H9 (cell line): ENCODE measurements at regions not wholly inside any gene's neighbourhood (a gene's known extent, or its start where the extent isn't known, plus 50 kb on each side); places are given as distances from the start of the nearest gene placed in this dataset.

ENCODE experiments used
- DNase-seq: peaks from one replicate; pipeline ENCODE4 v3.0.0-alpha.2; 2017
- H2AFZ ChIP-seq: one replicate; pipeline ENCODE4 v1.6.1; 2013; ENCODE audit warnings: mild to moderate bottlenecking, low read length, control low read depth, moderate library complexity
- H2AK5ac ChIP-seq: 2 replicates; pipeline ENCODE4 v1.6.1; 2013; ENCODE audit warnings: low read length, control low read depth, mixed read lengths; ENCODE audit not compliant: insufficient read length
- H2BK120ac ChIP-seq: one replicate; pipeline ENCODE4 v1.6.1; 2013; ENCODE audit warnings: low read depth, mild to moderate bottlenecking, low read length, control low read depth, inconsistent platforms; ENCODE audit not compliant: poor library complexity, severe bottlenecking
- H2BK12ac ChIP-seq: 2 replicates; pipeline ENCODE4 v1.6.1; 2013; ENCODE audit warnings: low read length, control low read depth, mixed read lengths, low read depth; ENCODE audit not compliant: insufficient read length
- H2BK15ac ChIP-seq: 2 replicates; pipeline ENCODE4 v1.6.1; 2013; ENCODE audit warnings: low read depth, low read length, control low read depth
- H2BK20ac ChIP-seq: one replicate; pipeline ENCODE4 v1.6.1; 2013; ENCODE audit warnings: low read depth, mild to moderate bottlenecking, low read length, control low read depth, inconsistent platforms; ENCODE audit not compliant: poor library complexity, severe bottlenecking
- H2BK5ac ChIP-seq: 2 replicates; pipeline ENCODE4 v1.6.1; 2013; ENCODE audit warnings: low read length, control low read depth, mixed read lengths; ENCODE audit not compliant: insufficient read length
- H3K14ac ChIP-seq: 2 replicates; pipeline ENCODE4 v1.6.1; 2013; ENCODE audit warnings: low read length, control low read depth; ENCODE audit not compliant: insufficient read depth
- H3K18ac ChIP-seq: 2 replicates; pipeline ENCODE4 v1.6.1; 2013; ENCODE audit warnings: low read depth, mild to moderate bottlenecking, mixed read lengths, low read length, control low read depth; ENCODE audit not compliant: insufficient read length
- H3K23ac ChIP-seq: 2 replicates; pipeline ENCODE4 v1.6.1; 2013; ENCODE audit warnings: low read length, control low read depth, mixed read lengths, low read depth; ENCODE audit not compliant: insufficient read length
- H3K23me2 ChIP-seq: 2 replicates; pipeline ENCODE4 v1.6.1; 2013; ENCODE audit warnings: low read depth, mild to moderate bottlenecking, mixed read lengths, low read length, control low read depth; ENCODE audit not compliant: insufficient read length, poor library complexity, severe bottlenecking
- H3K27ac ChIP-seq: 2 replicates; pipeline ENCODE4 v1.5.1; 2013; ENCODE audit warnings: low read length, control low read depth, mixed read lengths, low read depth; ENCODE audit not compliant: insufficient read length
- H3K27me3 ChIP-seq: 2 replicates; pipeline ENCODE4 v1.6.1; 2013; ENCODE audit warnings: low read length, control low read depth, inconsistent platforms; ENCODE audit not compliant: insufficient read depth
- H3K4ac ChIP-seq: 2 replicates; pipeline ENCODE4 v1.6.1; 2013; ENCODE audit warnings: low read depth, mild to moderate bottlenecking, control low read depth, inconsistent platforms, low read length, moderate library complexity
- H3K4me1 ChIP-seq: 2 replicates; pipeline ENCODE4 v1.6.1; 2013; ENCODE audit warnings: low read length, control low read depth, inconsistent platforms; ENCODE audit not compliant: insufficient read depth
- H3K4me2 ChIP-seq: 2 replicates; pipeline ENCODE4 v1.6.1; 2013; ENCODE audit warnings: low read length, control low read depth, mixed read lengths; ENCODE audit not compliant: insufficient read length, insufficient read depth
- H3K56ac ChIP-seq: 2 replicates; pipeline ENCODE4 v1.6.1; 2013; ENCODE audit warnings: low read depth, mild to moderate bottlenecking, mixed read lengths, low read length, control low read depth; ENCODE audit not compliant: insufficient read length
- H3K79me1 ChIP-seq: 2 replicates; pipeline ENCODE4 v1.6.1; 2013; ENCODE audit warnings: low read depth, mild to moderate bottlenecking, moderate library complexity, low read length, control low read depth, inconsistent platforms; ENCODE audit not compliant: insufficient read depth, poor library complexity, severe bottlenecking
- H3K79me2 ChIP-seq: 2 replicates; pipeline ENCODE4 v1.6.1; 2013; ENCODE audit warnings: low read length, control low read depth, inconsistent platforms; ENCODE audit not compliant: insufficient read depth
- H3K9ac ChIP-seq: 2 replicates; pipeline ENCODE4 v1.6.1; 2013; ENCODE audit warnings: low read length, control low read depth, mixed read lengths; ENCODE audit not compliant: insufficient read length; ENCODE audit errors: extremely low read depth
- H3K9me3 ChIP-seq: one replicate; pipeline ENCODE4 v1.6.1; 2013; ENCODE audit warnings: low read depth, low read length, inconsistent platforms; ENCODE audit not compliant: control insufficient read depth
- H3T11ph ChIP-seq: one replicate; pipeline ENCODE4 v1.6.1; 2013; ENCODE audit warnings: mild to moderate bottlenecking, low read length, control low read depth, inconsistent platforms
- H4K20me1 ChIP-seq: one replicate; pipeline ENCODE4 v1.6.1; 2013; ENCODE audit not compliant: control insufficient read depth, insufficient read length, insufficient read depth
- H4K5ac ChIP-seq: 2 replicates; pipeline ENCODE4 v1.6.1; 2013; ENCODE audit warnings: low read depth, mild to moderate bottlenecking, mixed read lengths, low read length, control low read depth; ENCODE audit not compliant: insufficient read length
- H4K8ac ChIP-seq: replicated peaks from 2 replicates; pipeline ENCODE4 v1.6.1; 2013; ENCODE audit warnings: low read length, control low read depth, mixed read lengths, low read depth; ENCODE audit not compliant: insufficient read length
- H4K91ac ChIP-seq: 2 replicates; pipeline ENCODE4 v1.6.1; 2013; ENCODE audit warnings: low read depth, mild to moderate bottlenecking, moderate library complexity, mixed read lengths, low read length, control low read depth; ENCODE audit not compliant: insufficient read length
- H3K27ac Mint-ChIP-seq, 3 experiments: 2 replicates in 2 of 3; 3 replicates in 1 of 3; pipeline ENCODE4 v1.8.0; 2020 to 2021; ENCODE audit warnings: mixed read lengths in 3 of 3, mild to moderate bottlenecking in 1 of 3, moderate library complexity in 1 of 3
- H3K27me3 Mint-ChIP-seq: 2 replicates; pipeline ENCODE4 v1.8.0; 2021; ENCODE audit warnings: low read depth, mild to moderate bottlenecking, moderate library complexity, mixed read lengths
- H3K36me3 Mint-ChIP-seq, 3 experiments: 2 replicates in 2 of 3; 3 replicates in 1 of 3; pipeline ENCODE4 v1.8.0; 2020 to 2021; ENCODE audit warnings: low read depth in 3 of 3, mixed read lengths in 3 of 3; ENCODE audit not compliant: insufficient read depth in 1 of 3
- H3K4me1 Mint-ChIP-seq, 2 experiments: 2 replicates each; pipeline ENCODE4 v1.8.0; 2020; ENCODE audit warnings: mixed read lengths in 2 of 2
- H3K4me3 Mint-ChIP-seq, 2 experiments: 2 replicates in 1 of 2; 3 replicates in 1 of 2; pipeline ENCODE4 v1.8.0; 2020 to 2021; ENCODE audit warnings: mild to moderate bottlenecking in 2 of 2, mixed read lengths in 2 of 2, moderate library complexity in 1 of 2
- H3K9me3 Mint-ChIP-seq, 2 experiments: 2 replicates in 1 of 2; 3 replicates in 1 of 2; pipeline ENCODE4 v1.8.0; 2020; ENCODE audit warnings: mild to moderate bottlenecking in 2 of 2, mixed read lengths in 2 of 2, moderate library complexity in 1 of 2
- WGBS: extraction: QIAGEN DNeasy Blood & Tissue Kit; methylation state at CpG from one replicate; pipeline ENCODE4 v1.1.7; 2013; ENCODE audit warnings: missing lambda C conversion rate, low lambda C conversion rate, mixed read lengths; ENCODE audit not compliant: insufficient read length; ENCODE audit errors: extremely low coverage; 5-methylcytosine and 5-hydroxymethylcytosine counted together
- TF ChIP-seq, protein P1 (sequence below): fragments of 200-600 bp; sonication (generic); conservative IDR thresholded peaks from 3 replicates; pipeline ENCODE4 v1.8.0; 2021; ENCODE audit warnings: antibody characterized with exemption, mild to moderate bottlenecking

GRCh38 chr10:36187380-36188079 lies 545.4 kb upstream of the FZD8 start:
- H4K8ac ChIP-seq, result no peak overlapping the region
- H3K23me2 ChIP-seq, result no peaks in the 10 kb centered on the region
- peaks cover 31 to 32% of the 10 kb centered on the region in 2 experiments for H3K4me1 Mint-ChIP-seq
- TF ChIP-seq, protein P1, sequence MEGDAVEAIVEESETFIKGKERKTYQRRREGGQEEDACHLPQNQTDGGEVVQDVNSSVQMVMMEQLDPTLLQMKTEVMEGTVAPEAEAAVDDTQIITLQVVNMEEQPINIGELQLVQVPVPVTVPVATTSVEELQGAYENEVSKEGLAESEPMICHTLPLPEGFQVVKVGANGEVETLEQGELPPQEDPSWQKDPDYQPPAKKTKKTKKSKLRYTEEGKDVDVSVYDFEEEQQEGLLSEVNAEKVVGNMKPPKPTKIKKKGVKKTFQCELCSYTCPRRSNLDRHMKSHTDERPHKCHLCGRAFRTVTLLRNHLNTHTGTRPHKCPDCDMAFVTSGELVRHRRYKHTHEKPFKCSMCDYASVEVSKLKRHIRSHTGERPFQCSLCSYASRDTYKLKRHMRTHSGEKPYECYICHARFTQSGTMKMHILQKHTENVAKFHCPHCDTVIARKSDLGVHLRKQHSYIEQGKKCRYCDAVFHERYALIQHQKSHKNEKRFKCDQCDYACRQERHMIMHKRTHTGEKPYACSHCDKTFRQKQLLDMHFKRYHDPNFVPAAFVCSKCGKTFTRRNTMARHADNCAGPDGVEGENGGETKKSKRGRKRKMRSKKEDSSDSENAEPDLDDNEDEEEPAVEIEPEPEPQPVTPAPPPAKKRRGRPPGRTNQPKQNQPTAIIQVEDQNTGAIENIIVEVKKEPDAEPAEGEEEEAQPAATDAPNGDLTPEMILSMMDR, result no peak
- H3K14ac ChIP-seq, result no peak overlapping the region
- no peak overlapping the region for H2BK12ac ChIP-seq
- H3K4ac ChIP-seq, result no peak overlapping the region
- peaks cover 26 to 28% of the 10 kb centered on the region in 2 experiments for H3K9me3 Mint-ChIP-seq
- H3K27ac Mint-ChIP-seq, result peak overlapping the region in 1 of 3 experiments; percentile 44; a peak in 1 of 7 replicates
- no peaks in the 10 kb centered on the region for H3K79me1 ChIP-seq
- no peaks in the 10 kb centered on the region; the same call in 1 of the 2 replicates for H3K27me3 ChIP-seq
- H4K91ac ChIP-seq, result no peak overlapping the region
- no peak overlapping the region for H2BK15ac ChIP-seq
- peaks cover 12 to 28% (median 15%) of the 10 kb centered on the region in 3 experiments for H3K36me3 Mint-ChIP-seq
- H2BK120ac ChIP-seq, result no peak overlapping the region
- no CpG with 5 or more reads among the region's 6 CpGs for WGBS
- H3T11ph ChIP-seq, result no peak overlapping the region
- no peaks in the 10 kb centered on the region for H3K79me2 ChIP-seq
- H3K18ac ChIP-seq, result no peak overlapping the region
- H2AFZ ChIP-seq, result no peak overlapping the region
- H3K27me3 Mint-ChIP-seq, result peaks cover 68% of the 10 kb centered on the region
- H3K4me3 Mint-ChIP-seq, result peak overlapping the region in 1 of 2 experiments; percentile 61; a peak in 1 of 5 replicates
- H2BK20ac ChIP-seq, result no peak overlapping the region
- peaks cover 11% of the 10 kb centered on the region for H3K9me3 ChIP-seq
- H3K9ac ChIP-seq, result no peak overlapping the region
- no peak overlapping the region for H4K5ac ChIP-seq
- H2BK5ac ChIP-seq, result no peak overlapping the region
- H3K4me2 ChIP-seq, result no peak overlapping the region
- no peak overlapping the region for H3K23ac ChIP-seq
- no peak overlapping the region for H3K56ac ChIP-seq
- peaks cover 4% of the 10 kb centered on the region; the same call in 1 of the 2 replicates for H3K4me1 ChIP-seq
- H4K20me1 ChIP-seq, result no peaks in the 10 kb centered on the region
- H2AK5ac ChIP-seq, result no peak overlapping the region
- no peak for DNase-seq
- H3K27ac ChIP-seq, result no peak overlapping the region
